Lower leg skin (tissue), 4 donors: ENCODE measurements at regions not wholly inside any gene's neighbourhood (a gene's known extent, or its start where the extent isn't known, plus 50 kb on each side); places are given as distances from the start of the nearest gene placed in this dataset.

Source experiments
- DNase-seq, 2 donors: peaks; one replicate each; pipeline ENCODE4 v3.0.0-alpha.2; 2019; ENCODE audit warnings: low spot score in 2 of 2
- H3K4me3 ChIP-seq: fragments of 200-600 bp; sonication (generic); 2 replicates; pipeline ENCODE4 v1.5.1; 2017; ENCODE audit warnings: mild to moderate bottlenecking, low read depth; ENCODE audit not compliant: poor library complexity, severe bottlenecking
- CTCF ChIP-seq, 3 donors: fragments of 450-650 bp; IDR thresholded peaks; one replicate each; pipeline ENCODE4 v1.5.1; 2016; ENCODE audit warnings: antibody characterized with exemption in 3 of 3, mild to moderate bottlenecking in 3 of 3, moderate library complexity in 2 of 3
- POLR2A ChIP-seq, 2 donors: fragments of 450-650 bp; IDR thresholded peaks; one replicate each; pipeline ENCODE4 v1.6.1; 2016 to 2017; ENCODE audit warnings: antibody characterized with exemption in 2 of 2, mild to moderate bottlenecking in 1 of 2, moderate library complexity in 1 of 2
- WGBS, 2 donors: methylation state at CpG; one replicate each; pipeline ENCODE4 v1.1.5; 2018; 5-methylcytosine and 5-hydroxymethylcytosine counted together
- intact Hi-C: fragments of 100-400 bp; cut with DNase I; formaldehyde crosslinking; loops from one replicate; pipeline ENCODE4 v1.15.0; 2023; ENCODE audit warnings: low total_unique reads

GRCh38 chr9:89744255-89744648 lies 139.4 kb downstream of the GADD45G start:
- no peak overlapping the region for H3K4me3 ChIP-seq
- 69 to 93% methylated on average over 8 of the region's 8 CpGs for WGBS, 2 donors
- intact Hi-C loops = no loop called here
- no peak for DNase-seq
- no peak for TF ChIP-seq CTCF (IDR thresholded peaks at IDR 0.05)
- no peak for TF ChIP-seq POLR2A (IDR thresholded peaks at IDR 0.05)

GRCh38 chr9:89744730-89745129 lies 139.9 kb downstream of the GADD45G start:
- intact Hi-C loops = no loop called here
- H3K4me3 ChIP-seq = no peak overlapping the region
- no peak for DNase-seq
- TF ChIP-seq CTCF (IDR thresholded peaks at IDR 0.05) = no peak
- no peak for TF ChIP-seq POLR2A (IDR thresholded peaks at IDR 0.05)
- WGBS, 2 donors = 63 to 69% methylated on average over 3 of the region's 3 CpGs

GRCh38 chr9:89745601-89746376 lies 141.0 kb downstream of the GADD45G start:
- intact Hi-C loops = no loop called here
- no peak for DNase-seq
- H3K4me3 ChIP-seq = no peak overlapping the region
- no peak for TF ChIP-seq CTCF (IDR thresholded peaks at IDR 0.05)
- TF ChIP-seq POLR2A (IDR thresholded peaks at IDR 0.05) = no peak
- 78 to 80% methylated on average over 9 of the region's 9 CpGs for WGBS, 2 donors

GRCh38 chr9:89746385-89747116 lies 141.7 kb downstream of the GADD45G start:
- intact Hi-C loops = no loop called here
- no peak for DNase-seq
- no peak overlapping the region for H3K4me3 ChIP-seq
- WGBS, 2 donors = 67 to 79% methylated on average over 15 of the region's 15 CpGs
- TF ChIP-seq CTCF (IDR thresholded peaks at IDR 0.05) (no peak), POLR2A (IDR thresholded peaks at IDR 0.05) (no peak)

GRCh38 chr9:89747596-89747995 lies 142.8 kb downstream of the GADD45G start:
- TF ChIP-seq POLR2A (IDR thresholded peaks at IDR 0.05) = no peak
- no peak for TF ChIP-seq CTCF (IDR thresholded peaks at IDR 0.05)
- no peak overlapping the region for H3K4me3 ChIP-seq
- WGBS, 2 donors = 78 to 83% methylated on average over 13 of the region's 13 CpGs
- DNase-seq = no peak
- intact Hi-C loops = no loop called here
